OCI-LY7 (cell line): ENCODE measurements at regions not wholly inside any gene's neighbourhood (a gene's known extent, or its start where the extent isn't known, plus 50 kb on each side); places are given as distances from the start of the nearest gene placed in this dataset.

Experiments
- BruUV-seq: library from RNA; stranded (reverse); fragments of 400-500 nt; replicated peaks from 2 replicates; lab custom pipeline; 2021; lab: Mats Ljungman, UMichigan
- CTCF ChIA-PET: fragments of 300-600 bp; sonication (Branson Sonifier 250); formaldehyde crosslinking; loops from one replicate; lab custom pipeline; 2022; ENCODE audit warnings: antibody characterized with exemption; ENCODE audit not compliant: unreplicated experiment; lab: Charles Lee
- POLR2A ChIA-PET: fragments of 300-600 bp; sonication (Branson Sonifier 250); formaldehyde crosslinking; loops from one replicate; lab custom pipeline; 2022; ENCODE audit warnings: antibody characterized with exemption; lab: Charles Lee
- DNase-seq: peaks from one replicate; pipeline ENCODE4 v3.0.0-alpha.2; 2015; ENCODE audit warnings: low spot score
- H2AFZ ChIP-seq: fragments of 200-600 bp; sonication (generic), shearing (Covaris generic); 2 replicates; pipeline ENCODE4 v1.6.1; 2014; ENCODE audit warnings: mild to moderate bottlenecking, antibody characterized with exemption, low read length, moderate library complexity
- H3K27ac ChIP-seq: fragments of 200-600 bp; sonication (generic); 2 replicates; pipeline ENCODE4 v1.5.1; 2014; ENCODE audit warnings: mixed run types, low read depth, mild to moderate bottlenecking, moderate library complexity, low read length, inconsistent platforms; ENCODE audit not compliant: poor library complexity, severe bottlenecking
- H3K36me3 ChIP-seq: fragments of 200-600 bp; sonication (generic); 2 replicates; pipeline ENCODE4 v1.6.1; 2014; ENCODE audit warnings: mild to moderate bottlenecking, antibody characterized with exemption, low read length, moderate library complexity, mixed read lengths; ENCODE audit not compliant: insufficient read depth
- H3K4me1 ChIP-seq: fragments of 200-600 bp; sonication (generic); 2 replicates; pipeline ENCODE4 v1.5.1; 2014; ENCODE audit warnings: mild to moderate bottlenecking, low read length; ENCODE audit not compliant: insufficient read depth, poor library complexity, severe bottlenecking
- H3K4me2 ChIP-seq: fragments of 200-600 bp; sonication (generic); 2 replicates; pipeline ENCODE4 v1.6.1; 2014; ENCODE audit warnings: mild to moderate bottlenecking, low read length
- H3K4me3 ChIP-seq: fragments of 200-600 bp; sonication (generic); 2 replicates; pipeline ENCODE4 v1.5.1; 2014; ENCODE audit warnings: mild to moderate bottlenecking, low read depth, low read length; ENCODE audit not compliant: poor library complexity, severe bottlenecking
- H3K79me2 ChIP-seq: fragments of 200-600 bp; sonication (generic); 2 replicates; pipeline ENCODE4 v1.6.1; 2016; ENCODE audit warnings: low read depth, mild to moderate bottlenecking, low read length, moderate library complexity, mixed read lengths; ENCODE audit not compliant: insufficient read depth
- H3K9me2 ChIP-seq: fragments of 200-600 bp; sonication (generic); 2 replicates; pipeline ENCODE4 v1.6.1; 2016; ENCODE audit warnings: mild to moderate bottlenecking, low read length, mixed read lengths; ENCODE audit not compliant: insufficient read depth
- H3K9me3 ChIP-seq: fragments of 200-600 bp; sonication (generic); 2 replicates; pipeline ENCODE4 v1.6.1; 2014; ENCODE audit warnings: mild to moderate bottlenecking, mixed run types, low read length, mixed read lengths
- H4K20me1 ChIP-seq: fragments of 200-600 bp; sonication (generic); 2 replicates; pipeline ENCODE4 v1.6.1; 2014; ENCODE audit warnings: mild to moderate bottlenecking, antibody characterized with exemption, low read length, moderate library complexity, mixed read lengths; ENCODE audit not compliant: insufficient read depth
- EZH2phosphoT487 ChIP-seq: fragments of 200-600 bp; sonication (generic); IDR thresholded peaks from 2 replicates; pipeline ENCODE4 v1.6.1; 2018; ENCODE audit warnings: low read depth, borderline replicate concordance, mild to moderate bottlenecking, mixed run types, antibody characterized with exemption, low read length, moderate library complexity, mixed read lengths
- intact Hi-C: fragments of 100-400 bp; cut with micrococcal nuclease; formaldehyde crosslinking; loops from one replicate; pipeline ENCODE4 v1.10.0; 2022; ENCODE audit not compliant: unreplicated experiment
- TF ChIP-seq, protein P1 (sequence below): fragments of 200-600 bp; sonication (generic); conservative IDR thresholded peaks from 2 replicates; pipeline ENCODE4 v1.5.1; 2014; ENCODE audit warnings: mild to moderate bottlenecking, antibody characterized with exemption, low read length, moderate library complexity, mixed read lengths

DNA sequence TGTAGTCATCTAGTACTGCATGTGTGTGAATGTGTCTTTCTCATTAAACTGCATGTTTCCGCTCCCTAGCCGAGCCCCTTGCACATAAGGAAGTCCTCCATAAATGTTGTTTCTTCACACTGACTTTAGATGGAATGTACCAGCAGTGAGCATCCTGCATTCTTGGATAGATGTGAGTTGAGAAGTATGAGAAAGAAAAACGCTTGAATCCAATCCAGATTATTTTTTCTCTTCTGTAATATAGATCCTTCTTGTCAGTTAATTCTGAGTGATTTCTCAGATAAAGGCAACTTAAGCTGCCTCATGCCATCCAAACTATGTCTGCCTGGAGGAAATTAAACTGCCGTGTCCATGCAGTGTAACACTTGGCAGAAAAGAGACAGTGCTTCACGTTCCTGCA, 268.1 kb upstream of the ISX start:
- Histone ChIP-seq H4K20me1 (no peaks in the 10 kb centered on the region), H3K79me2 (no peaks in the 10 kb centered on the region), H3K4me3 (no peak overlapping the region), H3K36me3 (no peaks in the 10 kb centered on the region), H3K4me1 (no peaks in the 10 kb centered on the region), H3K4me2 (no peak overlapping the region), H3K27ac (no peak overlapping the region), H3K9me3 (no peaks in the 10 kb centered on the region), H3K9me2 (no peaks in the 10 kb centered on the region), H2AFZ (no peak overlapping the region)
- TF ChIP-seq, protein P1, sequence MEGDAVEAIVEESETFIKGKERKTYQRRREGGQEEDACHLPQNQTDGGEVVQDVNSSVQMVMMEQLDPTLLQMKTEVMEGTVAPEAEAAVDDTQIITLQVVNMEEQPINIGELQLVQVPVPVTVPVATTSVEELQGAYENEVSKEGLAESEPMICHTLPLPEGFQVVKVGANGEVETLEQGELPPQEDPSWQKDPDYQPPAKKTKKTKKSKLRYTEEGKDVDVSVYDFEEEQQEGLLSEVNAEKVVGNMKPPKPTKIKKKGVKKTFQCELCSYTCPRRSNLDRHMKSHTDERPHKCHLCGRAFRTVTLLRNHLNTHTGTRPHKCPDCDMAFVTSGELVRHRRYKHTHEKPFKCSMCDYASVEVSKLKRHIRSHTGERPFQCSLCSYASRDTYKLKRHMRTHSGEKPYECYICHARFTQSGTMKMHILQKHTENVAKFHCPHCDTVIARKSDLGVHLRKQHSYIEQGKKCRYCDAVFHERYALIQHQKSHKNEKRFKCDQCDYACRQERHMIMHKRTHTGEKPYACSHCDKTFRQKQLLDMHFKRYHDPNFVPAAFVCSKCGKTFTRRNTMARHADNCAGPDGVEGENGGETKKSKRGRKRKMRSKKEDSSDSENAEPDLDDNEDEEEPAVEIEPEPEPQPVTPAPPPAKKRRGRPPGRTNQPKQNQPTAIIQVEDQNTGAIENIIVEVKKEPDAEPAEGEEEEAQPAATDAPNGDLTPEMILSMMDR = no peak
- TF ChIP-seq EZH2phosphoT487 = no peak
- no TSS peak for BruUV-seq
- intact Hi-C loops = no loop called here
- POLR2A ChIA-PET = no interaction called here
- no peak for DNase-seq
- CTCF ChIA-PET = no interaction called here

DNA sequence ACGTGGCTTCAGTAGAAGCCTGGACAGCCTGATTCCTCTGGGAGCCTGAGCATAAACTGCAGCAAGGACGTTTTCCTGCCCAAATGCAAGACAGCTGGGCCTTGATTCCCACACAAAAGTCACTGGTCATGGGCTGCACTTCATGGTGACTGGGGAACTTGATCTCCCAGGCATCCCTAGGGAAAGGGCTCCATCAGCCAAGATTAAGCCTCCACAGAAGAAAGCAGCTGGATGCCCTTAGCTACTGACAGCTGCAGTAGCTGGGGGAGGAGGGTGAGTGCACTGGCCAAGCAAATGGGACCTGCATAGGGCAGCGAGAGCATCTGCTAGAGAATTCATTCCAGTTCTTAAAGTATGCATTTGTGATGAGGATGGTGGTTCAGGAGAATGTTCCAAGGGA, 267.4 kb upstream of the ISX start:
- DNase-seq = no peak
- TF ChIP-seq, protein P1 = no peak
- no peak for TF ChIP-seq EZH2phosphoT487
- no TSS peak for BruUV-seq

DNA sequence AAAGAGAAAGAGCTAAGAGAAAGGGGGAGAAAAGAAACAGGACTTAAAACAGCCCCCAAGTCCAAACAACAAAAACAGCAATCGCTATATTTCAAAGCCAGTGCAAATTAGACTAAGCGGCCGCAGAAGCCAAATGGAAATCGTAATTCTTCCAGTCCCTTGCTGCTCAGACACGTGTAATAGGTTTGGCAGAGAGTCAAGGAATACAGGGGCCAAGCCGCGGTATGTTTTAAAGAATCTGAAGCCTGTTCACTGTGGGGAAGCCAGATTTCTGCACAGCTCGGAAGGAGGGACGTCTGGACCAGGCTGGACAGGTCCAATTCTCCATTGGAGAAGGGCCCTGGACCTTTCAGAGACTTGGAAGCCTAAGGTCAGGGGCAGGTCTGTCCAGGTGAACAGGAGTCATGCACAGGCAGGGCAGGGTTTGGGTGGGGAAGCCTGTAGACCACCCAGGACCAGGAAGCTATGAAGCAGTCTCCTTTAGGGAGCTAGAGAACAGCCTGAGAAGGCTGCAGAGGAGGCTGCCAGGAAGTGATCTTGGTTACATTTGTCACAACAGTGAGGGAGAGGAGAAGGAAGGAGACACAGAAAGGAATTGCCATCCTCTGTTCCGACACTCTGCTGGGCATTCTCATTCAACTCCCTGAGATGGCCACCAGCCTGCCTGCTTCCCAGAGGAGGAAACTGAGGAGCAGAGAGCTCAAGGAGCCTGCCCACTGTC, 265.5 kb upstream of the ISX start:
- H2AFZ ChIP-seq = no peak overlapping the region
- H3K9me3 ChIP-seq = no peaks in the 10 kb centered on the region
- H3K79me2 ChIP-seq = no peaks in the 10 kb centered on the region
- no peak overlapping the region for H3K27ac ChIP-seq
- POLR2A ChIA-PET = interaction anchor here (0.6 kb wide), 1 partner anchor 13 kb away, joined by 3 read pairs; no protein-coding TSS in a partner anchor
- no TSS peak for BruUV-seq
- no peaks in the 10 kb centered on the region for H3K9me2 ChIP-seq
- CTCF ChIA-PET = no interaction called here
- no peaks in the 10 kb centered on the region for H4K20me1 ChIP-seq
- no peak overlapping the region for H3K4me2 ChIP-seq
- H3K4me3 ChIP-seq = no peak overlapping the region
- intact Hi-C loops = no loop called here
- DNase-seq = no peak
- no peaks in the 10 kb centered on the region for H3K4me1 ChIP-seq
- no peak for TF ChIP-seq EZH2phosphoT487
- TF ChIP-seq, protein P1 = no peak
- H3K36me3 ChIP-seq = no peaks in the 10 kb centered on the region

More for the DNA sequence above, 267.4 kb upstream of the ISX start:
- no peak overlapping the region for H3K4me3 ChIP-seq
- no peaks in the 10 kb centered on the region for H3K36me3 ChIP-seq
- no peaks in the 10 kb centered on the region for H3K4me1 ChIP-seq
- ChIA-PET POLR2A (no interaction called here), CTCF (no interaction called here)
- H3K79me2 ChIP-seq = no peaks in the 10 kb centered on the region
- intact Hi-C loops = no loop called here
- H3K9me3 ChIP-seq = no peaks in the 10 kb centered on the region
- H3K9me2 ChIP-seq = no peaks in the 10 kb centered on the region
- H3K4me2 ChIP-seq = no peak overlapping the region
- H3K27ac ChIP-seq = no peak overlapping the region
- no peaks in the 10 kb centered on the region for H4K20me1 ChIP-seq
- no peak overlapping the region for H2AFZ ChIP-seq
